ENCODE measurements at regions not wholly inside any gene's neighbourhood (a gene's known extent, or its start where the extent isn't known, plus 50 kb on each side); places are given as distances from the start of the nearest gene placed in this dataset.

- no peak for DNase-seq
Observed at GRCh38 chr4:130563185-130563888, 1467.4 kb downstream of the C4orf33 start.

- no peak for DNase-seq
Observed at GRCh38 chr4:130563889-130564418, 1468.0 kb downstream of the C4orf33 start.

GRCh38 chr4:130568746-130569145 is 1472.8 kb downstream of the C4orf33 start:
- no peak for DNase-seq

GRCh38 chr4:130573742-130574141 is 1477.8 kb downstream of the C4orf33 start:
- DNase-seq, result no peak

GRCh38 chr4:130574215-130574614 is 1478.3 kb downstream of the C4orf33 start:
- no peak for DNase-seq

- DNase-seq, result no peak
Observed at GRCh38 chr4:130576218-130576617, 1480.3 kb downstream of the C4orf33 start.

- no peak for DNase-seq
Observed at GRCh38 chr4:130591091-130591490, 1495.1 kb downstream of the C4orf33 start.

GRCh38 chr4:130600706-130601105 is 1504.8 kb downstream of the C4orf33 start:
- DNase-seq, result no peak

GRCh38 chr4:130603043-130603442 is 1507.1 kb downstream of the C4orf33 start:
- DNase-seq, result no peak

- no peak for DNase-seq
Observed at GRCh38 chr4:130608121-130608520, 1512.2 kb downstream of the C4orf33 start.

GRCh38 chr4:130628531-130628930 is 1532.6 kb downstream of the C4orf33 start:
- DNase-seq, result no peak

- DNase-seq, result no peak
Observed at GRCh38 chr4:130632731-130633604, 1537.0 kb downstream of the C4orf33 start.

- DNase-seq, result no peak
Observed at GRCh38 chr4:130636486-130636885, 1540.5 kb downstream of the C4orf33 start.

- no peak for DNase-seq
Observed at GRCh38 chr4:130640592-130640991, 1544.6 kb downstream of the C4orf33 start.

GRCh38 chr4:130646886-130647285 is 1550.9 kb downstream of the C4orf33 start:
- DNase-seq, result no peak

- DNase-seq, result no peak
Observed at GRCh38 chr4:130648570-130648969, 1552.6 kb downstream of the C4orf33 start.

GRCh38 chr4:130653842-130654241 is 1557.9 kb downstream of the C4orf33 start:
- DNase-seq, result no peak

GRCh38 chr4:130659320-130659719 is 1563.4 kb downstream of the C4orf33 start:
- DNase-seq, result no peak

GRCh38 chr4:130668859-130669258 is 1572.9 kb downstream of the C4orf33 start:
- DNase-seq, result no peak

GRCh38 chr4:130675266-130675665 is 1579.3 kb downstream of the C4orf33 start:
- DNase-seq, result no peak

- no peak for DNase-seq
Observed at GRCh38 chr4:130689181-130689580, 1593.2 kb downstream of the C4orf33 start.

GRCh38 chr4:130698251-130698650 is 1602.3 kb downstream of the C4orf33 start:
- no peak for DNase-seq

GRCh38 chr4:130699004-130699403 is 1603.1 kb downstream of the C4orf33 start:
- DNase-seq, result no peak

All from NCI-H1048 (cell line).